ENCODE measurements at regions not wholly inside any gene's neighbourhood (a gene's known extent, or its start where the extent isn't known, plus 50 kb on each side); places are given as distances from the start of the nearest gene placed in this dataset.

GRCh38 chr15:38857814-38858213, 293.2 kb upstream of the RASGRP1 start:
- Histone ChIP-seq H3K9me3 (ENCODE audit: control insufficient read depth in 1 of 2, low read length in 2 of 2) (no peaks in the 10 kb centered on the region), H3K4me3 (ENCODE audit: low read depth in 1 of 2, low read length in 2 of 2) (no peak overlapping the region), H3K27ac (ENCODE audit: low read length) (no peak overlapping the region), H3K27me3 (ENCODE audit: low read depth, low read length) (no peaks in the 10 kb centered on the region), H3K4me1 (ENCODE audit: control insufficient read depth in 1 of 2, insufficient read depth in 2 of 2, low read length in 2 of 2) (no peaks in the 10 kb centered on the region), H3K36me3 (ENCODE audit: control insufficient read depth in 1 of 2, insufficient read depth in 2 of 2, low read length in 2 of 2) (no peaks in the 10 kb centered on the region)

DNA sequence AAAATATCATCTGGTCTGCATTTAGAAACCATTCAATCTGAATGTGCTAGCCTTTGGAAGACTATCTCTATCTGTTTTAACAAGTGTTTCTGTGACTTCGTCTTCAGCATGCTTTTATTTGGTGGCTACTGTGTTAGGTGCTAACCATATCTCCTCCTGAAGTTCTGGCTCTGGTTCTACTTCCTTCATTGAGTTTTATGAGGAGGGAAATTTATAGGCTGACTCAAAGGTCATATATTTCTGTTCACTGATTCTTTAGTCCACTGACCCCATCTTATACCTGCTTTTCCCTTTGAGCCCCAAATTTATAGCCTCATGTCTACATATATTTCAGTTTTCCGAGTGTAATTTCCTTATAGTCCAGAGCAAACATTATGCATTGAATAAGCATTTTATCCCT, 295.0 kb upstream of the RASGRP1 start:
- Histone ChIP-seq H3K4me3 (ENCODE audit: low read depth in 1 of 2, low read length in 2 of 2) (no peak overlapping the region), H3K4me1 (ENCODE audit: control insufficient read depth in 1 of 2, insufficient read depth in 2 of 2, low read length in 2 of 2) (peaks cover 0 to 2% of the 10 kb centered on the region in 2 donors), H3K9me3 (ENCODE audit: control insufficient read depth in 1 of 2, low read length in 2 of 2) (no peaks in the 10 kb centered on the region), H3K27ac (ENCODE audit: low read length) (no peak overlapping the region), H3K27me3 (ENCODE audit: low read depth, low read length) (no peaks in the 10 kb centered on the region), H3K36me3 (ENCODE audit: control insufficient read depth in 1 of 2, insufficient read depth in 2 of 2, low read length in 2 of 2) (no peaks in the 10 kb centered on the region)

- Histone ChIP-seq H3K27me3 (ENCODE audit: low read depth, low read length) (no peaks in the 10 kb centered on the region), H3K27ac (ENCODE audit: low read length) (no peak overlapping the region), H3K4me3 (ENCODE audit: low read depth in 1 of 2, low read length in 2 of 2) (no peak overlapping the region), H3K36me3 (ENCODE audit: control insufficient read depth in 1 of 2, insufficient read depth in 2 of 2, low read length in 2 of 2) (no peaks in the 10 kb centered on the region), H3K9me3 (ENCODE audit: control insufficient read depth in 1 of 2, low read length in 2 of 2) (no peaks in the 10 kb centered on the region), H3K4me1 (ENCODE audit: control insufficient read depth in 1 of 2, insufficient read depth in 2 of 2, low read length in 2 of 2) (peaks cover 0 to 3% of the 10 kb centered on the region in 2 donors)
Measured at GRCh38 chr15:38860253-38860652, 295.6 kb upstream of the RASGRP1 start.

DNA sequence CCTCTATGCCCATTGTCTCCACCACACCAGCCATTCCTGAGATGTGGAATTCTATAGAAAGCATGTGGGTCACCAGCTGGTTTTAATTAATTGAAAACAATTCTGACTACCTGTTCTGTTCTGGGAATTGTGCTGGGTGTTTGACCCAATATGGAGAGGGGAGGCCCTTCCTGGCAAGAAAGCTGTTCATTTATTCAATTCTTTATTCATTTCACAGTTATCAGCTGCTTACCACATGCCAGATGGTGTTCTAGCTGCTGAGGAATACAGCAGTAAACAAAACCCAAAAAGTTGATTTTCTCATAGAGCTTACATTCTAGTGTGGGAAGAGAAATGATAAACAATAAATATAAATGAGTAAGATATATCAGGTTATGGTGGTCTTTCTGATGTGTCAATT, 296.1 kb upstream of the RASGRP1 start:
- Histone ChIP-seq H3K27ac (ENCODE audit: low read length) (no peak overlapping the region), H3K9me3 (ENCODE audit: control insufficient read depth in 1 of 2, low read length in 2 of 2) (no peaks in the 10 kb centered on the region), H3K27me3 (ENCODE audit: low read depth, low read length) (no peaks in the 10 kb centered on the region), H3K4me3 (ENCODE audit: low read depth in 1 of 2, low read length in 2 of 2) (no peak overlapping the region), H3K4me1 (ENCODE audit: control insufficient read depth in 1 of 2, insufficient read depth in 2 of 2, low read length in 2 of 2) (peaks cover 0 to 3% of the 10 kb centered on the region in 2 donors), H3K36me3 (ENCODE audit: control insufficient read depth in 1 of 2, insufficient read depth in 2 of 2, low read length in 2 of 2) (no peaks in the 10 kb centered on the region)

DNA sequence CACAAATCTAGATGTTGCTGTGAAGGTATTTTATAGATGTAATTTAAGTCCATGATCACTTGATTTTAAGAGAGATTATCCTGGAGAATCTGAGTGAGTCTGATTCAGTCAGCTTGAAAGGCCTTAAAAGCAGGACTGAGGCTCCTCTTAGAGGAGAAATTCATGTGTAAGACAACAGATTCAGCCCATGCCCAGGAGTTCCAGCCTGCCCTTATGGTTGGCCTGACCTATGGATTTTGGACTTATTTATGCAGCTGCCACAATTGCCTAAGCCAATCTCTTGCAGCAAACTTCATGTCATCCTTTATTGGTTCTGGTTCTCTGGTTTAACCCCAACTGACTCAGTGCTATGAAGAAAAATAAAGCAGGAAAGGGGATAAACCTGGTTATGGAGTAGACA, 296.5 kb upstream of the RASGRP1 start:
- no peak overlapping the region for H3K4me3 ChIP-seq (ENCODE audit: low read depth in 1 of 2, low read length in 2 of 2)
- H3K27me3 ChIP-seq (ENCODE audit: low read depth, low read length), result no peaks in the 10 kb centered on the region
- H3K36me3 ChIP-seq (ENCODE audit: control insufficient read depth in 1 of 2, insufficient read depth in 2 of 2, low read length in 2 of 2), result no peaks in the 10 kb centered on the region
- H3K4me1 ChIP-seq (ENCODE audit: control insufficient read depth in 1 of 2, insufficient read depth in 2 of 2, low read length in 2 of 2), result peaks cover 0 to 3% of the 10 kb centered on the region in 2 donors
- H3K27ac ChIP-seq (ENCODE audit: low read length), result no peak overlapping the region
- H3K9me3 ChIP-seq (ENCODE audit: control insufficient read depth in 1 of 2, low read length in 2 of 2), result no peaks in the 10 kb centered on the region

DNA sequence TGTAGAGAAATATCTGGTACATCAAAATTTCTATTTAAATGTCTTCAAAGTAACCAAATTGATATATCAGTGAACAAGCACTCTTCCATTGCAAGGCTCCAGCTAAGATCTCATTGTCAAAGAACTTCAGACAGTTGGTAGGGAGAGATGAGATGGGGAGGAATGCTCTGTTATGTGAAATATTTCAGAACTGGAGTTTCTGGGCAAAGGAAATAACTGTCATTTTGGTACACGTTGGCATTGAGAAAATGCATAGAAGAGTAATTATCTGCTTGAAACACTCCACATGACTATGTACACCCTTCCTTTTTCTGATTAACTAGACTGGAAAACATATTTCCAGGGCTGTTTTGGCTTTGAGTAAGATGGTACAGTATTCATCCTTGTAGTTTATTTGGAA, 297.5 kb upstream of the RASGRP1 start:
- Histone ChIP-seq H3K4me3 (ENCODE audit: low read depth in 1 of 2, low read length in 2 of 2) (no peak overlapping the region), H3K4me1 (ENCODE audit: control insufficient read depth in 1 of 2, insufficient read depth in 2 of 2, low read length in 2 of 2) (peaks cover 0 to 3% of the 10 kb centered on the region in 2 donors), H3K9me3 (ENCODE audit: control insufficient read depth in 1 of 2, low read length in 2 of 2) (no peaks in the 10 kb centered on the region), H3K27me3 (ENCODE audit: low read depth, low read length) (no peaks in the 10 kb centered on the region), H3K36me3 (ENCODE audit: control insufficient read depth in 1 of 2, insufficient read depth in 2 of 2, low read length in 2 of 2) (no peaks in the 10 kb centered on the region), H3K27ac (ENCODE audit: low read length) (no peak overlapping the region)

- H3K4me3 ChIP-seq (ENCODE audit: low read depth in 1 of 2, low read length in 2 of 2), result no peak overlapping the region
- no peak overlapping the region for H3K27ac ChIP-seq (ENCODE audit: low read length)
- peaks cover 0 to 3% of the 10 kb centered on the region in 2 donors for H3K4me1 ChIP-seq (ENCODE audit: control insufficient read depth in 1 of 2, insufficient read depth in 2 of 2, low read length in 2 of 2)
- no peaks in the 10 kb centered on the region for H3K9me3 ChIP-seq (ENCODE audit: control insufficient read depth in 1 of 2, low read length in 2 of 2)
- no peaks in the 10 kb centered on the region for H3K36me3 ChIP-seq (ENCODE audit: control insufficient read depth in 1 of 2, insufficient read depth in 2 of 2, low read length in 2 of 2)
- H3K27me3 ChIP-seq (ENCODE audit: low read depth, low read length), result no peaks in the 10 kb centered on the region
Measured at GRCh38 chr15:38863381-38863780, 298.8 kb upstream of the RASGRP1 start.

GRCh38 chr15:38864122-38864521, 299.5 kb upstream of the RASGRP1 start:
- Histone ChIP-seq H3K27me3 (ENCODE audit: low read depth, low read length) (no peaks in the 10 kb centered on the region), H3K4me3 (ENCODE audit: low read depth in 1 of 2, low read length in 2 of 2) (no peak overlapping the region), H3K4me1 (ENCODE audit: control insufficient read depth in 1 of 2, insufficient read depth in 2 of 2, low read length in 2 of 2) (peaks cover 0 to 3% of the 10 kb centered on the region in 2 donors), H3K27ac (ENCODE audit: low read length) (no peak overlapping the region), H3K36me3 (ENCODE audit: control insufficient read depth in 1 of 2, insufficient read depth in 2 of 2, low read length in 2 of 2) (peaks cover 0 to 4% of the 10 kb centered on the region in 2 donors), H3K9me3 (ENCODE audit: control insufficient read depth in 1 of 2, low read length in 2 of 2) (no peaks in the 10 kb centered on the region)

DNA sequence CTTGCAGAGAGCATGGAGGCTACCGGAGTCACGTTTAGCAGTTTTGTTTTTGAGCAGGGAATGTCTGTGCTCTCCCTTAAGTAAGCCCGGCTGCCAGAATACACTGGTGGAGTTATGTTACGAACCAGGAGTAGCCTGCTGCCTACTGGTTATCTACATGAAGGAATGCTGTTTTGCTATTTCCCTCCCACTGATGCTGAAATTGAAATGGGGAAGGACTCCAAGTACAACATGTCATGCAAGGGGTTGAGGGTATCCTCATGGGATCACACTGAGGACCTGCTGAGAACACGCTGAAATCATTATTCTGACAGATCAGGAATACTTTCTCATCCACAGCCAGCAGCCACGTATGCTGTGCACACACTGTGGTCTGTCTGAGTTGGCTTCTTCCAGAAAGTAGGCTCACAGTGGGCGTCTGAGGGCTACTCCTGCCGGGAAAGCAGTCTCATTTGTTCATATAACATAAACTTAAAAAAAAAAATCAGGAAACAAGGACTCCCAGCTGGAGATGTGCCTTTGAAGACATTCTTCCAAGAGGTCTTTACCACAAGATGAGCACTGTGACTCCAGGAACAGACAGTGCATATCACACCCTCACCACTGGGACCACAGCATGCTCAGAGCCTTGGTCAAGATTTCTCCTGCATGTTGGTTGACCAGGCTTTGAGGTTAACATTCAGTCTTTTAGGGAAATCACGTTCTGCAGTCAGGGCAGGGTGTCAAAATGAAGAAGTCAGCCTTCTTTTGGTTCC, 300.4 kb upstream of the RASGRP1 start:
- no peak overlapping the region for H3K4me3 ChIP-seq (ENCODE audit: low read depth in 1 of 2, low read length in 2 of 2)
- no peaks in the 10 kb centered on the region for H3K9me3 ChIP-seq (ENCODE audit: control insufficient read depth in 1 of 2, low read length in 2 of 2)
- H3K27me3 ChIP-seq (ENCODE audit: low read depth, low read length), result no peaks in the 10 kb centered on the region
- H3K36me3 ChIP-seq (ENCODE audit: control insufficient read depth in 1 of 2, insufficient read depth in 2 of 2, low read length in 2 of 2), result peaks cover 0 to 4% of the 10 kb centered on the region in 2 donors
- H3K4me1 ChIP-seq (ENCODE audit: control insufficient read depth in 1 of 2, insufficient read depth in 2 of 2, low read length in 2 of 2), result peaks cover 0 to 3% of the 10 kb centered on the region in 2 donors
- no peak overlapping the region for H3K27ac ChIP-seq (ENCODE audit: low read length)

DNA sequence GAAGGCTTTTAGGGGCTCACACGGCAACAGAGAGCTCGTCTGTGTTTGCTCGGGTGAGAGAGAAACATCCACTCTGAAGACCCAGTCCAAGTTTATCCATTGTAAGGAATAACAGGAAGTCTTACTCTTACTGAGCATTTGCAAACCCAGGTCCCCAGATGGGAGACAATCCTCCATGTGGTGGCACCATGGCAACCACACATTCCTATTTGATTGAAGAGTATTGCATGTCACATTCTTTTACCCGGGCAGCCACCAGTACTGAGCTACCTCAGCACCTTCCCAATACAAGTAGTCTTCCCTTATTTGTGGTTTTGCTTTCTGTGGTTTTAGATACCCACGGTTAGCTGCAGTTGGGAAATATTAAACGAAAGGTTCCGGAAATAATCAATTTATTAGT, 302.9 kb upstream of the RASGRP1 start:
- Histone ChIP-seq H3K9me3 (ENCODE audit: control insufficient read depth in 1 of 2, low read length in 2 of 2) (no peaks in the 10 kb centered on the region), H3K27me3 (ENCODE audit: low read depth, low read length) (no peaks in the 10 kb centered on the region), H3K4me3 (ENCODE audit: low read depth in 1 of 2, low read length in 2 of 2) (no peak overlapping the region), H3K27ac (ENCODE audit: low read length) (no peak overlapping the region), H3K4me1 (ENCODE audit: control insufficient read depth in 1 of 2, insufficient read depth in 2 of 2, low read length in 2 of 2) (peaks cover 0 to 3% of the 10 kb centered on the region in 2 donors), H3K36me3 (ENCODE audit: control insufficient read depth in 1 of 2, insufficient read depth in 2 of 2, low read length in 2 of 2) (peaks cover 0 to 4% of the 10 kb centered on the region in 2 donors)

GRCh38 chr15:38868326-38869114, 303.9 kb upstream of the RASGRP1 start:
- Histone ChIP-seq H3K4me3 (ENCODE audit: low read depth in 1 of 2, low read length in 2 of 2) (no peak overlapping the region), H3K36me3 (ENCODE audit: control insufficient read depth in 1 of 2, insufficient read depth in 2 of 2, low read length in 2 of 2) (peaks cover 0 to 4% of the 10 kb centered on the region in 2 donors), H3K27me3 (ENCODE audit: low read depth, low read length) (no peaks in the 10 kb centered on the region), H3K27ac (ENCODE audit: low read length) (peak overlapping the region; percentile 33), H3K9me3 (ENCODE audit: control insufficient read depth in 1 of 2, low read length in 2 of 2) (no peaks in the 10 kb centered on the region), H3K4me1 (ENCODE audit: control insufficient read depth in 1 of 2, insufficient read depth in 2 of 2, low read length in 2 of 2) (peaks cover 0 to 3% of the 10 kb centered on the region in 2 donors)

Data from muscle layer of duodenum (tissue), 2 donors.